SK-N-SH (cell line): ENCODE measurements at regions not wholly inside any gene's neighbourhood (a gene's known extent, or its start where the extent isn't known, plus 50 kb on each side); places are given as distances from the start of the nearest gene placed in this dataset.
A peak's percentile ranks its signal among the peaks of the same experiment; 100 is the strongest.

ENCODE experiments used
- CTCF ChIA-PET: fragments of 300-600, 350-600 bp; formaldehyde crosslinking; extraction: SDS; loops from one replicate; lab custom pipeline; 2021; lab: Yijun Ruan, JAX
- POLR2A ChIA-PET: fragments of 350-600 bp; sonication (Branson Sonifier 250); formaldehyde crosslinking; extraction: SDS; loops from one replicate; lab custom pipeline; 2020; ENCODE audit warnings: antibody characterized with exemption, inconsistent platforms; lab: Yijun Ruan, JAX
- DNase-seq: peaks from one replicate; pipeline ENCODE4 v3.0.0; 2012
- H2AFZ ChIP-seq: fragments of 200-600 bp; sonication (generic); 2 replicates; pipeline ENCODE4 v1.8.1; 2016; ENCODE audit warnings: antibody characterized with exemption, mild to moderate bottlenecking, low read depth
- H3F3A ChIP-seq: fragments of 200-600 bp; sonication (generic); replicated peaks from 2 replicates; pipeline ENCODE3; 2016; ENCODE audit warnings: antibody characterized with exemption, mild to moderate bottlenecking; ENCODE audit not compliant: insufficient read depth
- H3K27ac ChIP-seq, 2 experiments: fragments of 200-500 bp in 1 of 2; fragments of 200-600 bp in 1 of 2; sonication (Bioruptor generic) in 1 of 2; sonication (generic), shearing (Covaris generic) in 1 of 2; 2 replicates each; pipeline versions ENCODE4 v1.5.1 to v1.6.1; 2014 to 2016; ENCODE audit warnings: low read depth in 2 of 2, inconsistent platforms in 1 of 2, low read length in 1 of 2, mild to moderate bottlenecking in 1 of 2, mixed read lengths in 1 of 2
- H3K27me3 ChIP-seq: fragments of 200-600 bp; sonication (generic), shearing (Covaris generic); 2 replicates; pipeline ENCODE4 v1.6.1; 2016; ENCODE audit warnings: mixed run types; ENCODE audit not compliant: insufficient read depth
- H3K36me3 ChIP-seq, 2 experiments: fragments of 200-500 bp in 1 of 2; fragments of 200-600 bp in 1 of 2; sonication (Bioruptor generic) in 1 of 2; sonication (generic) in 1 of 2; replicated peaks in 1 of 2; 2 replicates each; pipeline versions ENCODE3 to v1.5.1; 2014 to 2016; ENCODE audit warnings: low read length in 1 of 2, mild to moderate bottlenecking in 1 of 2; ENCODE audit not compliant: insufficient read depth in 2 of 2, control insufficient read depth in 1 of 2
- H3K4me1 ChIP-seq, 2 experiments: fragments of 200-500 bp in 1 of 2; fragments of 200-600 bp in 1 of 2; sonication (Bioruptor generic) in 1 of 2; sonication (generic), shearing (Covaris generic) in 1 of 2; 2 replicates each; pipeline versions ENCODE4 v1.5.1 to v1.6.1; 2014 to 2016; ENCODE audit warnings: low read depth in 1 of 2, low read length in 1 of 2, mixed run types in 1 of 2; ENCODE audit not compliant: insufficient read depth in 2 of 2, control insufficient read depth in 1 of 2
- H3K4me2 ChIP-seq: fragments of 200-600 bp; sonication (generic), shearing (Covaris generic); 2 replicates; pipeline ENCODE4 v1.6.1; 2017; ENCODE audit warnings: mixed run types
- H3K4me3 ChIP-seq, 2 experiments: fragments of 200-500 bp in 1 of 2; fragments of 200-600 bp in 1 of 2; sonication (Bioruptor generic) in 1 of 2; sonication (generic), shearing (Covaris generic) in 1 of 2; 2 replicates each; pipeline versions ENCODE4 v1.5.1 to v1.8.1; 2014 to 2016; ENCODE audit warnings: low read depth in 2 of 2, inconsistent platforms in 1 of 2, low read length in 1 of 2, mild to moderate bottlenecking in 1 of 2, mixed read lengths in 1 of 2, moderate library complexity in 1 of 2
- H3K79me2 ChIP-seq: fragments of 200-600 bp; sonication (generic); 2 replicates; pipeline ENCODE4 v1.8.1; 2017; ENCODE audit warnings: mild to moderate bottlenecking; ENCODE audit not compliant: insufficient read depth
- H3K9ac ChIP-seq: fragments of 200-600 bp; sonication (generic); 2 replicates; pipeline ENCODE4 v1.6.1; 2017; ENCODE audit warnings: mixed run types
- H3K9me2 ChIP-seq: fragments of 200-600 bp; sonication (generic); 2 replicates; pipeline ENCODE4 v1.6.1; 2017; ENCODE audit warnings: mixed run types
- H3K9me3 ChIP-seq: fragments of 200-600 bp; sonication (generic); 2 replicates; pipeline ENCODE4 v1.6.1; 2017; ENCODE audit warnings: mixed run types, mild to moderate bottlenecking, moderate library complexity
- H4K20me1 ChIP-seq: fragments of 200-600 bp; sonication (generic); 2 replicates; pipeline ENCODE4 v1.6.1; 2017; ENCODE audit warnings: mild to moderate bottlenecking, mixed run types; ENCODE audit not compliant: insufficient read depth
- ELF1 ChIP-seq: IDR thresholded peaks from 2 replicates; pipeline ENCODE4 v1.4.0; 2012
- EP300 ChIP-seq, 2 experiments: IDR thresholded peaks; 2 replicates each; pipeline versions ENCODE4 v1.4.0 to v1.6.1; 2012; ENCODE audit warnings: borderline replicate concordance in 1 of 2, low read depth in 1 of 2, low read length in 1 of 2
- EZH2phosphoT487 ChIP-seq: fragments of 200-600 bp; sonication (generic); IDR thresholded peaks from 2 replicates; pipeline ENCODE4 v1.6.1; 2017; ENCODE audit warnings: low read depth, mixed run types, mild to moderate bottlenecking, antibody characterized with exemption, moderate library complexity, borderline replicate concordance
- FOXJ3 ChIP-seq: sonication (generic); formaldehyde crosslinking; IDR thresholded peaks from 2 replicates; pipeline ENCODE4 v1.5.1; 2020; ENCODE audit warnings: mild to moderate bottlenecking, missing genetic modification reagents
- MXI1 ChIP-seq: IDR thresholded peaks from 2 replicates; pipeline ENCODE4 v1.6.1; 2012; ENCODE audit warnings: mild to moderate bottlenecking, low read depth, low read length, improper control_type of control experiment
- NFIC ChIP-seq: IDR thresholded peaks from 2 replicates; pipeline ENCODE4 v1.4.0; 2012; ENCODE audit warnings: borderline replicate concordance
- NRF1 ChIP-seq: IDR thresholded peaks from 2 replicates; pipeline ENCODE4 v1.6.1; 2012; ENCODE audit warnings: low read depth, mild to moderate bottlenecking, low read length
- POLR2AphosphoS5 ChIP-seq: IDR thresholded peaks from 2 replicates; pipeline ENCODE4 v1.6.1; 2012; ENCODE audit warnings: low read depth, low read length
- RAD21 ChIP-seq: IDR thresholded peaks from 2 replicates; pipeline ENCODE4 v1.6.1; 2012; ENCODE audit warnings: mild to moderate bottlenecking, low read length
- RXRA ChIP-seq: IDR thresholded peaks from 2 replicates; pipeline ENCODE4 v1.4.0; 2012; ENCODE audit warnings: low read depth, mild to moderate bottlenecking, borderline replicate concordance
- SMC3 ChIP-seq: IDR thresholded peaks from 2 replicates; pipeline ENCODE4 v1.6.1; 2012; ENCODE audit warnings: low read depth, low read length, improper control_type of control experiment
- TCF12 ChIP-seq: IDR thresholded peaks from 2 replicates; pipeline ENCODE4 v1.4.0; 2012
- TEAD4 ChIP-seq: IDR thresholded peaks from 2 replicates; pipeline ENCODE4 v1.4.0; 2012; ENCODE audit warnings: mild to moderate bottlenecking, borderline replicate concordance; ENCODE audit not compliant: insufficient read depth
- YY1 ChIP-seq: IDR thresholded peaks from 2 replicates; pipeline ENCODE4 v1.4.0; 2012; ENCODE audit warnings: low read depth, mild to moderate bottlenecking
- WGBS: methylation state at CpG from one replicate; pipeline ENCODE4 v1.1.6; 2017; ENCODE audit warnings: low lambda C conversion rate; 5-methylcytosine and 5-hydroxymethylcytosine counted together
- TF ChIP-seq, protein P1 (sequence below): IDR thresholded peaks from 2 replicates; pipeline ENCODE4 v1.4.0; 2012; ENCODE audit warnings: low read depth, borderline replicate concordance
- TF ChIP-seq, protein P2 (sequence below): fragments of 200-600 bp; sonication (generic); IDR thresholded peaks from 2 replicates; pipeline ENCODE4 v1.6.1; 2017; ENCODE audit warnings: antibody characterized with exemption, mild to moderate bottlenecking, moderate library complexity

GRCh38 chr7:35520810-35521625, 173.9 kb downstream of the HERPUD2 start:
- no peaks in the 10 kb centered on the region for H3K9me3 ChIP-seq
- no peak overlapping the region for H3K4me3 ChIP-seq
- no peaks in the 10 kb centered on the region for H4K20me1 ChIP-seq
- H3K79me2 ChIP-seq, result no peaks in the 10 kb centered on the region
- H3K27ac ChIP-seq, result no peak overlapping the region
- peaks cover 0 to 19% of the 10 kb centered on the region in 2 experiments; a peak in 2 of 4 replicates for H3K4me1 ChIP-seq
- TF ChIP-seq POLR2AphosphoS5 (no peak), RXRA (no peak), YY1 (no peak), EP300 (IDR thresholded peaks at IDR 0.05; ENCODE audit: borderline replicate concordance in 1 of 2, low read depth in 1 of 2, low read length in 1 of 2) (no peak), TCF12 (no peak), EZH2phosphoT487 (no peak), NFIC (no peak)
- POLR2A ChIA-PET, result interaction anchor here (1.2 kb wide), 1 partner anchor 55 kb away, joined by 5 read pairs; no protein-coding TSS in a partner anchor
- no peaks in the 10 kb centered on the region for H3K36me3 ChIP-seq
- CTCF ChIA-PET, result interaction anchor here (0.5 to 15.4 kb wide), 80 partner anchors 8 to 582 kb away, joined by 3 to 294 read pairs (median 6); no protein-coding TSS in a partner anchor
- no peak overlapping the region for H2AFZ ChIP-seq
- no peak overlapping the region for H3K9ac ChIP-seq
- H3F3A ChIP-seq, result no peaks in the 10 kb centered on the region
- no peak for DNase-seq
- no peaks in the 10 kb centered on the region for H3K9me2 ChIP-seq
- WGBS, result 24% methylated on average over 5 of the region's 5 CpGs
- no peak overlapping the region for H3K4me2 ChIP-seq
- peaks cover 10% of the 10 kb centered on the region; the same call in 1 of the 2 replicates for H3K27me3 ChIP-seq

DNA sequence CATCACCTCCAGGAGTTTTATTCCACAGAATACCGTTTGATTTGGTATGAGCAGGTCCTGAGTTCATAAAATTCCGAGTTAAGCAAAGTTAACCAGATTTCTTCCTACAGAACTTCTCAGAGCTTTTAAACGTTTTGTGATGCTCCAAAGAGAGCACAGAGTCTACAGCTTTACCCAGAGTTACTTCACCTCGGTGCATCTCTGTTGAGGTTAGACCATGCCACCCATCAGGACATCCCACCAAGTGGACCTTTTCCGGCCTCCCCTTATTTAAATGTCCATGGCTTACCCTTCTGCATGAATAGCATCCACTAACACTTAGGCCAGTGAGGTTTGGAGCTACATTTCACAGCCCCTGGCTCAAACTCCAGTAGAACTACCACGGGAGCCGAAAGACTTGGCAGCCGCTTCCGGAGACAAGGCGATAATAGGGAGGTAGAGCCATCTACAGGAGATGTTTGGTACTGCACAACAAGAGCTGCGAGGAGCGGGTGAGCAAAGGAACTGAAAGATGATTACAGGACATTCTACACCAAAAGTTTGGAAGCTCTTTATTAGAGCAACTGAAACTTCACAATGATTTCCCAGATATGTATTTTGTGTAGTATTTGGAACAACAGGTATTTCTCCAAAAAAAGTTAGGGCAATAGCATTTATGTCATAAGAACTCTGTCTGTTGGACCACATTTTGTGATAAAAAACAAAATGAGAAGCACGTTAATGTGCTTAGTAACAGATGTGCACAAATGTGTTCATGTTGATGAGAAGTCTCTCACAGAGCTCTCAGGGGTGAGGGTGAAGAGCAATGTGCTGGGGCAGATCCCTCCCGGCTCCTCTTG, 174.7 kb downstream of the HERPUD2 start:
- no peaks in the 10 kb centered on the region for H3K9me3 ChIP-seq
- peak; percentile 84 for DNase-seq
- H3K27ac ChIP-seq, result no peak overlapping the region
- peaks cover 0 to 19% of the 10 kb centered on the region in 2 experiments; a peak in 2 of 4 replicates for H3K4me1 ChIP-seq
- WGBS, result 43% methylated on average over 14 of the region's 14 CpGs
- H3F3A ChIP-seq, result no peaks in the 10 kb centered on the region
- no peaks in the 10 kb centered on the region for H4K20me1 ChIP-seq
- no peak overlapping the region for H3K9ac ChIP-seq
- H3K27me3 ChIP-seq, result peaks cover 10% of the 10 kb centered on the region; the same call in 1 of the 2 replicates
- H3K9me2 ChIP-seq, result no peaks in the 10 kb centered on the region
- H3K4me3 ChIP-seq, result no peak overlapping the region; a peak in 1 of 4 replicates
- no peak overlapping the region for H3K4me2 ChIP-seq
- no peak for TF ChIP-seq TEAD4
- peak; percentile 99 for TF ChIP-seq RAD21
- peak; percentile 35; the same call in 1 of the 2 replicates for TF ChIP-seq ELF1
- TF ChIP-seq, protein P1, sequence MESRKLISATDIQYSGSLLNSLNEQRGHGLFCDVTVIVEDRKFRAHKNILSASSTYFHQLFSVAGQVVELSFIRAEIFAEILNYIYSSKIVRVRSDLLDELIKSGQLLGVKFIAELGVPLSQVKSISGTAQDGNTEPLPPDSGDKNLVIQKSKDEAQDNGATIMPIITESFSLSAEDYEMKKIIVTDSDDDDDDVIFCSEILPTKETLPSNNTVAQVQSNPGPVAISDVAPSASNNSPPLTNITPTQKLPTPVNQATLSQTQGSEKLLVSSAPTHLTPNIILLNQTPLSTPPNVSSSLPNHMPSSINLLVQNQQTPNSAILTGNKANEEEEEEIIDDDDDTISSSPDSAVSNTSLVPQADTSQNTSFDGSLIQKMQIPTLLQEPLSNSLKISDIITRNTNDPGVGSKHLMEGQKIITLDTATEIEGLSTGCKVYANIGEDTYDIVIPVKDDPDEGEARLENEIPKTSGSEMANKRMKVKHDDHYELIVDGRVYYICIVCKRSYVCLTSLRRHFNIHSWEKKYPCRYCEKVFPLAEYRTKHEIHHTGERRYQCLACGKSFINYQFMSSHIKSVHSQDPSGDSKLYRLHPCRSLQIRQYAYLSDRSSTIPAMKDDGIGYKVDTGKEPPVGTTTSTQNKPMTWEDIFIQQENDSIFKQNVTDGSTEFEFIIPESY, result no peak
- TF ChIP-seq POLR2AphosphoS5, result no peak
- peak; percentile 97 for TF ChIP-seq SMC3
- no peak for TF ChIP-seq FOXJ3 (CRISPR knock-in tag)
- TF ChIP-seq, protein P2, sequence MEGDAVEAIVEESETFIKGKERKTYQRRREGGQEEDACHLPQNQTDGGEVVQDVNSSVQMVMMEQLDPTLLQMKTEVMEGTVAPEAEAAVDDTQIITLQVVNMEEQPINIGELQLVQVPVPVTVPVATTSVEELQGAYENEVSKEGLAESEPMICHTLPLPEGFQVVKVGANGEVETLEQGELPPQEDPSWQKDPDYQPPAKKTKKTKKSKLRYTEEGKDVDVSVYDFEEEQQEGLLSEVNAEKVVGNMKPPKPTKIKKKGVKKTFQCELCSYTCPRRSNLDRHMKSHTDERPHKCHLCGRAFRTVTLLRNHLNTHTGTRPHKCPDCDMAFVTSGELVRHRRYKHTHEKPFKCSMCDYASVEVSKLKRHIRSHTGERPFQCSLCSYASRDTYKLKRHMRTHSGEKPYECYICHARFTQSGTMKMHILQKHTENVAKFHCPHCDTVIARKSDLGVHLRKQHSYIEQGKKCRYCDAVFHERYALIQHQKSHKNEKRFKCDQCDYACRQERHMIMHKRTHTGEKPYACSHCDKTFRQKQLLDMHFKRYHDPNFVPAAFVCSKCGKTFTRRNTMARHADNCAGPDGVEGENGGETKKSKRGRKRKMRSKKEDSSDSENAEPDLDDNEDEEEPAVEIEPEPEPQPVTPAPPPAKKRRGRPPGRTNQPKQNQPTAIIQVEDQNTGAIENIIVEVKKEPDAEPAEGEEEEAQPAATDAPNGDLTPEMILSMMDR, result peak; percentile 95
- 0 out of 2 replicates have a peak, but pooled peaks have one; percentile 14 for TF ChIP-seq NRF1
- TF ChIP-seq MXI1, result no peak
- peak; percentile 53; the same call in 1 of the 2 replicates for TF ChIP-seq NFIC
- TF ChIP-seq, all 33 proteins: peak for 6
- ChIA-PET CTCF (interaction anchor here (0.5 to 15.4 kb wide), 93 partner anchors 9 to 581 kb away, joined by 3 to 294 read pairs (median 5); no protein-coding TSS in a partner anchor), POLR2A (interaction anchor here (1.2 kb wide), 1 partner anchor 54 kb away, joined by 5 read pairs; no protein-coding TSS in a partner anchor)
- Histone ChIP-seq H3K36me3 (no peaks in the 10 kb centered on the region), H2AFZ (no peak overlapping the region), H3K79me2 (no peaks in the 10 kb centered on the region)
